Hippocampal formation (tissue), 2 donors: ENCODE measurements at regions not wholly inside any gene's neighbourhood (a gene's known extent, or its start where the extent isn't known, plus 50 kb on each side); places are given as distances from the start of the nearest gene placed in this dataset.
"Not testable (repeated sequence)": the region's sequence is repeated elsewhere in the genome, so short reads cannot be mapped to it uniquely, and the experiment has no call there.

ENCODE experiments used
- DNase-seq, 2 donors: peaks; one replicate each; lab custom pipeline; 2025; lab: John Stamatoyannopoulos, UW

GRCh38 chr10:45118929-45119328 lies 118.2 kb downstream of the ZNF22 start:
- DNase-seq, result no peak

- not testable (repeated sequence) for DNase-seq
Observed at GRCh38 chr10:45122180-45122860, 121.6 kb downstream of the ZNF22 start.

- no peak for DNase-seq
Observed at GRCh38 chr10:45135443-45136198, 134.9 kb downstream of the ZNF22 start.

- no peak for DNase-seq
Observed at GRCh38 chr10:45136256-45136655, 135.5 kb downstream of the ZNF22 start.

- DNase-seq, result no peak
Observed at GRCh38 chr10:45144326-45145070, 143.8 kb downstream of the ZNF22 start.

GRCh38 chr10:45145143-45145542 lies 144.4 kb downstream of the ZNF22 start:
- DNase-seq, result not testable (repeated sequence)

- DNase-seq, result no peak
Observed at GRCh38 chr10:45147000-45147399, 146.3 kb downstream of the ZNF22 start.

- no peak for DNase-seq
Observed at GRCh38 chr10:45150997-45151396, 150.3 kb downstream of the ZNF22 start.

GRCh38 chr10:45151467-45152214 lies 150.9 kb downstream of the ZNF22 start:
- no peak for DNase-seq

- no peak for DNase-seq
Observed at GRCh38 chr10:45152726-45153125, 152.0 kb downstream of the ZNF22 start.

GRCh38 chr10:45154502-45154901 lies 153.8 kb downstream of the ZNF22 start:
- DNase-seq, result no peak

- no peak for DNase-seq
Observed at GRCh38 chr10:45155784-45156183, 155.1 kb downstream of the ZNF22 start.

- DNase-seq, result no peak
Observed at GRCh38 chr10:45160271-45160670, 155.1 kb downstream of the OR13A1 start.

- no peak for DNase-seq
Observed at GRCh38 chr10:45163315-45163975, 152.0 kb downstream of the OR13A1 start.

GRCh38 chr10:45175520-45176118 lies 139.8 kb downstream of the OR13A1 start:
- not testable (repeated sequence) for DNase-seq

GRCh38 chr10:45179691-45180090 lies 135.7 kb downstream of the OR13A1 start:
- DNase-seq, result no peak

- no peak for DNase-seq
Observed at GRCh38 chr10:45180507-45180906, 134.9 kb downstream of the OR13A1 start.

GRCh38 chr10:45180946-45181875 lies 134.2 kb downstream of the OR13A1 start:
- no peak for DNase-seq

- DNase-seq, result no peak
Observed at GRCh38 chr10:45183174-45183573, 132.2 kb downstream of the OR13A1 start.
